G401 (cell line): ENCODE measurements at regions not wholly inside any gene's neighbourhood (a gene's known extent, or its start where the extent isn't known, plus 50 kb on each side); places are given as distances from the start of the nearest gene placed in this dataset.
"Not testable (repeated sequence)": the region's sequence is repeated elsewhere in the genome, so short reads cannot be mapped to it uniquely, and the experiment has no call there.

Source experiments
- DNase-seq: peaks from one replicate; pipeline ENCODE4 v3.0.0-alpha.2; 2015; ENCODE audit warnings: low spot score
- in situ Hi-C: cut with HindIII; loops from 2 replicates; pipeline ENCODE4 v1.10.0; 2016; ENCODE audit warnings: low sequenced_read_pairs, mixed read lengths

DNA sequence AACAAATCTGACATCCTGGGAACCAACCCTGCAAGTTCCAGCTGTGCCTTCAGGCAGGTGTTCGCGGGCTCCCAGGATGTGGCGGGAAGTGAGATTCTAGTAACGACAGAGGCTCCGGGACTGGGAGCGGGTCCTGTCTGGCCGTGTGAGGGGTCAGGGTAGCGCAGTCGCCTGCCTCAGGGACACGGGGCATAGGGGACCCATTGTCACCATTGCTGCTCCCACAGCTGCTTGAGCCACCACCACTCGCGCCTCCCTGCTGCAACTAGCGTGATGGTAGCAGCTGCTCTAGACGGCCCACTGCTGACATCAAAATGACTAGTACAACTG, 468.5 kb downstream of the CDH9 start:
- DNase-seq, result no peak
- in situ Hi-C loops, result no loop called here

DNA sequence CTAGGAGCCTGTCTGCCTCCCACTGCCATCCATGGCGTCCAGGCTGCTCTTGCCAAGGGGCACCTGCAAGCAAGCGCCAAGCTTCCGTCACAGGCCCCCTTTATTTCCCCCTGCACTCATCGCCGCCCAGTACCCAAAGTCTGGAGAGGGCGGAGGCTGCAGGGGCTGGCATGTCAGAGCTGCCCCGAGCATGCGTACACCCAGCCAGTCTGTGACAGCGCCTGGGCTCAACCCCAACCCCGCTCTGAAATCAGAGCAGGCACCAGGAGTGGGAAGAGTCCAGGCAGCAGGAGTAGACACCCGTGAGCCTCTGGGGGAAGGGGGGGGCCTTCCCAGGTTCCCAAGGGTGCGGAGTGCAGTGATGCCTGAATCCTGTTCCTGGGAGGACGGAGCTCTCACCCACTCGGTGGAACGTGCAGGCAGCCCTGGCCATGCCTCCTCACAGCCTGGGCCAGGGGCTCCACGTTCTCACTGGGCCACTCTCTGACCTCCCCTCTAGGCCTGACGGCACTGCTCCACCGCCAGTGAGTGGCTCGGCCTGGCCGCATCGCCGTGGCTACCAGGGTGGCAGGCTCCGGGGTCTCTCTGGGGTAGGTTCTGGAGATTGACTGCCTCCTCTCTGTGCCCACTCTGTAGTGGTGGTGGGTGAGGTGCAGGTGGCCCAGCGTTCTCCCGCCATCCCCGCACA, 469.0 kb downstream of the CDH9 start:
- DNase-seq, result no peak
- in situ Hi-C loops, result no loop called here

DNA sequence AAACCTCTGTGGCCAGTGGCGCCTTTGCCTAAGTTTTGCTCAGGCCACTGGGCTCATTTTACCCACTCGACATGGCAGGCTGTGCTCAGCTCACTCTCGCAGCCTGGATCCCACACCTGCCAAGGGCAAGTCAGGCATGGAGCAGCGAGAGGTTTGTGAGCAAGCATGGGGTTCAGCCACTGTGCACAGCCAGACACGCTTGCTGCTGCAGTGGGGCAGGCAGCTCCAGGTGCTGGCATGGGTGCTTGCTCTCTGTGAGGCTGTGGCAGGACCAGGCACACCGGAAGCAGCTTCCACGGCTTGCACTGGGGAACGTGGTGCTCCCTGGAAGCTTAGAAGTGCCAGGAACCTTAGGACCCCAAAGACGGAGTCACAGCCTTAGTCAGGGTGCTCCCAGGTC, 470.1 kb downstream of the CDH9 start:
- no peak for DNase-seq
- in situ Hi-C loops, result no loop called here

GRCh38 chr5:26563979-26564378, 474.4 kb downstream of the CDH9 start:
- in situ Hi-C loops, result no loop called here
- DNase-seq, result no peak

- in situ Hi-C loops, result no loop called here
- DNase-seq, result peak; percentile 79
Observed at GRCh38 chr5:26553079-26553478, 485.3 kb downstream of the CDH9 start.

GRCh38 chr5:26543987-26544386, 494.4 kb downstream of the CDH9 start:
- in situ Hi-C loops, result no loop called here
- DNase-seq, result no peak

DNA sequence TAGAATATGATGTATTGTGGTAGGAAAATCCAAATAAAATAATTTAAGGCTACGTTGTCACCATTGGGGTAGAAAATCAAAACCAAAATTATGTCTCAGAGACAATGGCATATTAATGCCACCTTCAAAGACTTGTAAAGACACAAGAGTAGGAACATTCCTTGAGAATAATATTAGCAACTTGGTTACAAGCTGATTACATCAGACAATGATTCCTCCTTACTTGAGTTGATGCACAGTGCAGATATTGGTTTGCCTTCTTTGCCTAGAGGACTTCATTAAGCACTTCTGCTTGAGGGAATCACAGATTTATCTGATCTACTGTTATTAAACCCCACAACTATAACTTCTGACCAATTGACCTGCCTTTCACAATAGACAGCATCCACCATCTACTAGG, 500.2 kb downstream of the CDH9 start:
- no peak for DNase-seq
- in situ Hi-C loops, result no loop called here

DNA sequence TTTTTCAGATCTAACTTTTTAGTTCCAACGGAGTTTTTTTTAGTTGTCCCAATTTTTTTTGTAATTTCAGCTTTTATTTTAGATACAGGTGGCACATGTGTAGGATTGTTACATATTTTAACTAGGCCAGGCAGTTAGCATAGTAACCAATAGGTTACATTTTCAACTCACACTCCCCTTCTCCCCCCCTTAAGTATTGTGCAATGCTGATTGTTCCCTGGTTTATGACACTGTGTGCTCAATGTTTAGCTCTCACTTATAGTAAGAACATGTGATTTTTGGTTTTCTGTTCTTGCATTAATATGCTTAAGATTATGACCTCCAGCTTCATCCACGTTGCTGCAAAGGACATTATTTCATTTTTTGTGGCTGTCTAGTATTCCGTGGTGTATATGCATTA, 503.2 kb downstream of the CDH9 start:
- DNase-seq, result no peak
- in situ Hi-C loops, result no loop called here

- in situ Hi-C loops, result no loop called here
- no peak for DNase-seq
Observed at GRCh38 chr5:26530305-26530704, 508.1 kb downstream of the CDH9 start.

GRCh38 chr5:26519245-26519644, 519.1 kb downstream of the CDH9 start:
- in situ Hi-C loops, result no loop called here
- DNase-seq, result no peak

- in situ Hi-C loops, result no loop called here
- no peak for DNase-seq
Observed at GRCh38 chr5:26518065-26518464, 520.3 kb downstream of the CDH9 start.

DNA sequence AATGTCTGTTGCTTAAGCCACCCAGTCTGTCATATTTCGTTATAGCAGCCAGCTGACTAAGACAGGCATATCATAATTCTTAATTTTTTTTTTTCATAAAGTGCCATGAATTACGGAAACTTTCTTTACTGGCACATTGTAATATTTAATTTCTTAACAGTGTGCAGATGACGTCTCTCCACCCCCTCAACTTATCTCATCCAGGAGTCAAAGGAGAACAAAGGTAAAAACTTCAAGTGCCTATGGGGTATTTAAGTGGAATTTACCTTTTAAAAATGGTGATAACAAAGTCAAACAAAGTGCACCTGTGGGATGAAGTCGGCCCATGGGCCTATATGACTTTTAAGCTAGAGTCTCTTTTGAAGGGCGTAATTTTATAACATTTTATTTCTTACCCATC, 539.4 kb downstream of the CDH9 start:
- no peak for DNase-seq
- in situ Hi-C loops, result no loop called here

DNA sequence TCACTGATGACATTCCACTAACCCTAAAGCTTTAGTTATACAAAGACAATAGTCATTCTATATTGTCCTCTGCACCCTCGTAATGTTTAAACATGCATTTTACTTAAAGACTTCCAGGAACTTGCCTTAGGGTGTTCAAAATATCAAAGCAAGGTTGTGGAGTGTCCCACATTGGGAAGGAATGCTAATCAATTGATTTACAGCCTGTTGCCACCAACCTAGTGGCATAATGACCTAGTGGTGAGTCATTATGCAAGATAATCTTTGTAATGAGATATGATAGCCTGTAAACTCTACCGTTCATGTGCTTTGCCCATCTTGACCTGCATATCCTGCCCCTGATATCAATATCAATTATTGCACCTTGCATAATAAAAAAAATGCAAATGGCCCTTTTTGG, 542.9 kb downstream of the CDH9 start:
- in situ Hi-C loops, result no loop called here
- no peak for DNase-seq

- DNase-seq, result no peak
- in situ Hi-C loops, result no loop called here
Observed at GRCh38 chr5:26492906-26493459, 545.4 kb downstream of the CDH9 start.

DNA sequence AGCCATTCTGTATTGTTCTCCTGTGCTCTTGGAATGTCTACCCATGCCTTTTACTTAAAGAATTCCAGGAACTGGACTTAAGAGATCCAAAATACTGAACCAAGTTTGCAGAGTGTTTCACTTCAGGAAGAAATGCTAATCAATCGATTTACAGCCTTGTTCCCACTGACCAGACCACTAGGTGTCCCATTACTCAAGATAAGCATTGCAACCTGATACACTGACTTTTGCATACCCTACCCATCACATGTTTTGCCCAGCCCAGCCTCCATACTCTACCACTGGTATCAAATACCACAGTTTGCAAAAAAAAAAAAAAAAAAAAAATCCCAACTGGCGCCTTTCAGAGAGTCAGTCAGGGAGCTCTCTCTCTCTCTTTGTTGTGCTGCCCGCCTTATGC, 550.8 kb downstream of the CDH9 start:
- in situ Hi-C loops, result no loop called here
- no peak for DNase-seq

DNA sequence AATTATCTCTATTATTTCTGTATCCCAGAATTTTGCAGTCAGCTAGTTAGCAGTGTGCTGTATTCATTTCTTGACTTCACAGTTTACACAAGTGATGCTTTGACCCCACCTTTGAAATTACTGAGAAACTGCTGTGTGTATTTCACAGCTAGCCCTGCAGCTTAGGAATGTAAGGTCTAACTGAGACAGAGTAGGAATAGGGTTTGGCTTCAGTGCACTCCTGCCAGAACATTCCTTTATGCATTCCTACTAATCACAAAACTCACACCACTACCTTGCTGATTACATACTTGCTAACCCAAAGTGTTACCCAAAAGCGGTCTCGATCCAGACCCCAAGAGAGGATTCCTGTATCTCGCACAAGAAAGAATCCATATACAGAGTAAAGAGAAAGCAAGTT, 551.8 kb downstream of the CDH9 start:
- in situ Hi-C loops, result no loop called here
- DNase-seq, result no peak

DNA sequence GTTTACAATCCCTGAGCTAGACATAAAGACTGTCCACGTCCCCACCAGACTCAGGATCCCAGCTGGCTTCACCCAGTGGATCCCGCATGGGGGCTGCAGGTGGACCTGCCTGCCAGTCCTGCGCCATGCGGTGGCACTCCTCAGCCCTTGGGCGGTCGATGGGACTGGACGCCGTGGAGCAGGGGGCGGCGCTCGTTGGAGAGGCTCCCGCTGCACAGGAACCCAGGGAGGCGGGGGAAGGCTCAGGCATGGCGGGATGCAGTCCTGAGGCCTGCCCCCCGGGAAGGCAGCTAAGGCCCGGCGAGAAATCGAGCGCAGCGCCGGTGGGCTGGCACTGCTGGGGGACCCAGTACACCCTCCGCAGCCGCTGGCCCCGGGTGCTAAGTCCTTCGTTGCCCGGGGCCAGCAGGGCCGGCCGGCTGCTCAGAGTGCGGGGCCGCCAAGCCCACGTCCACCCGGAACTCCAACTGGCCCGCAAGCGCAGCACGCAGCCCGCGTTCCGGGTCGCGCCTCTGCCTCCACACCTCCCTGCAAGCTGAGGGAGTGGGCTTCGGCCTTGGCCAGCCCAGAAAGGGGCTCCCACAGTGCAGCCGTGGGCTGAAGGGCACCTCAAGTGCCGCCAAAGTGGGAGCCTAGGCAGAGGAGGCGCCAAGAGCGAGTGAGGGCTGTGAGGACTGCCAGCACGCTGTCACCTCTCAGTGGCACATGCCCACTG, 553.1 kb downstream of the CDH9 start:
- in situ Hi-C loops, DNase-seq: not testable (repeated sequence)

GRCh38 chr5:26482810-26483375, 555.5 kb downstream of the CDH9 start:
- in situ Hi-C loops, result no loop called here
- DNase-seq, result peak; percentile 38

GRCh38 chr5:26482076-26482809, 556.1 kb downstream of the CDH9 start:
- in situ Hi-C loops, result no loop called here
- DNase-seq, result no peak

- DNase-seq, result no peak
- in situ Hi-C loops, result no loop called here
Observed at GRCh38 chr5:26470439-26470838, 567.9 kb downstream of the CDH9 start.
